Erythroblast (primary cell): ENCODE measurements at regions not wholly inside any gene's neighbourhood (a gene's known extent, or its start where the extent isn't known, plus 50 kb on each side); places are given as distances from the start of the nearest gene placed in this dataset.
"Not testable (repeated sequence)": the region's sequence is repeated elsewhere in the genome, so short reads cannot be mapped to it uniquely, and the experiment has no call there.

ENCODE experiments used
- DNase-seq, 2 experiments: peaks; one replicate each; lab custom pipeline; 2025; lab: John Stamatoyannopoulos, UW
- GATA1 ChIP-seq: IDR thresholded peaks from 2 replicates; pipeline ENCODE4 v1.6.1; 2011; ENCODE audit warnings: low read depth, mild to moderate bottlenecking, control low read depth, low read length, moderate library complexity
- POLR2A ChIP-seq: IDR thresholded peaks from 2 replicates; pipeline ENCODE4 v1.6.1; 2011; ENCODE audit warnings: mild to moderate bottlenecking, low read length

DNA sequence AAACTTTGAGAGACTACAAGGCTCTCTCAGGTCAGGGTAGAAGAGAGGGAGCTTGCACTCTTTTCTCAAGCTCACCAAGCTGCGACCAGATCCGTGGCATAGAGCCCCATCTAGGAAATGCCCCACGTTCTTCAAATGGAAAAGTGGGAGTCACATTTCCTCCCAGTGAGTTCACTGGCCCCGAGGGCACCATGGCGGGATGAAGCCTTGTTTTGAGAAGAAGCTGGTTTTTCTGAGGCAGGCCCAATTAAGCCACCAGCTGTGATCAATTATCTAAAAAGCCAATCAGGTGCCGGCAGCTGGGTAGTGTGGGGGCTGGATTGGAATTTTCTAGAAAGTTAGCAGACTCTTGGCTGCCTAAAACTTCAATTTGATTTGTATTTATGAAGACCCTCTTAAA lies 101.4 kb downstream of the ZNF365 start:
- no peak for DNase-seq
- TF ChIP-seq POLR2A: no peak
- TF ChIP-seq GATA1: no peak

DNA sequence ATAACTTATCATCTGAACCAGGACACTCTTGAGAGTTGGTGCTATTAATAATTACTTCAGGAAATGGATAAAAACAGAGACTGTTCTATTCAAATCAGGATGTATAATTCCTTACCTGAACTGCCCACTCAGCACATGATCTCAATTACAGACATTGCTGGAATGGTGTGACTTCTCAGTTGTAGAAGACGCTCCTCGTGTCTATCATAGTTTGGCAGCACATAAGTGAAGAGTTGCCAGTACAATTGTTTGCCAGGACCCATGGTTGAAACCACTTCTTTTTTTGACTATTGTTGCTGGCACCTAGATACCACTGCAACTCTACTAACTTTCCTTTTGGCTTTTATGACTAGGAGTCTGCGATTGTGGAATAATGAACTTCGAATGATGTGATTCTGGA lies 105.4 kb downstream of the ZNF365 start:
- no peak for DNase-seq
- TF ChIP-seq GATA1 (no peak), POLR2A (no peak)

- TF ChIP-seq GATA1 (no peak), POLR2A (no peak)
- DNase-seq: no peak
Measured at GRCh38 chr10:62480196-62480595, 106.0 kb downstream of the ZNF365 start.

GRCh38 chr10:62482581-62482980 lies 108.4 kb downstream of the ZNF365 start:
- TF ChIP-seq POLR2A: no peak
- no peak for DNase-seq

- no peak for DNase-seq
Measured at GRCh38 chr10:62491597-62491996, 117.4 kb downstream of the ZNF365 start.

DNA sequence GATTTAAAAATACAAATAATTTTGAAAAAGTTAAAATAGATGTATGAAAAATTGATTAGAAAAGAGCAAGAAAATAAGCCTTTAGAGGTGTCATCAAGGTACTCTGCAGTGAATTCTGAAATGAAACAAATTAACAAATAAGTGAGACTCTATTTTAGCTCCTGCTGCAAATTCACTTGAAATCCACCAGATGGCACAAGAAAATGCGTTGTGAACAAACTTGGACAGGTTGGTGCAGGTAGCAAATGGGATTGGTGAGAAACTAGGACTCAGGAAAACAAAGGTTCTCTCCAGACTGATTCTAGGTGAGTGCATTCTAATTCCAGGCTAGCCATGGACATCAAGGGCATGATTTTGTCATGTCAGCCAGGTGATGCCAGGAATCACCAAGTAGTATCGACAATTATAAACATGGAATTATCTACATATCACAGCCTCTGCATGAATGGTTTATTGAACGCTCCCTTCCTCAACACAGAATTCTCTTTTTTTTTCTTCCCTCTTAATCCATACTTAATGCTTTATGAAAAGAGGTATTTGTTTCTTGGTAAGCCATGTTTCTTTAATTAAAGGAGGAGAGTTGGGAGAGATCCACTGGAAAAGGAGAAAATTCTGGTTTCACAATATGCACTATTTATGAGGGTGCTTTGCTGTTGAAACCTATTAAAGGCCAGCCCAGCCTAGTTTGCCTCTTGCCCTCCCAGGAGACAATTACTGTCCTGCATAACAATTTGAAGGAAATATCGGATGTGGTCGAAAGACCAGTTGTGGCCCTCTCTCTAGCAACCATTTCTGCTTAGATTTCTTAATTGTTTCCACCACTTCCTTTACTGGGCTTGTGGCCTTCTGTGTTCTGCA lies 118.1 kb downstream of the ZNF365 start:
- DNase-seq: peak in 1 of 2 experiments; percentile 13
- TF ChIP-seq POLR2A: no peak
- no peak for TF ChIP-seq GATA1

More at GRCh38 chr10:62491597-62491996, 117.4 kb downstream of the ZNF365 start:
- TF ChIP-seq POLR2A: no peak
- TF ChIP-seq GATA1: no peak

DNA sequence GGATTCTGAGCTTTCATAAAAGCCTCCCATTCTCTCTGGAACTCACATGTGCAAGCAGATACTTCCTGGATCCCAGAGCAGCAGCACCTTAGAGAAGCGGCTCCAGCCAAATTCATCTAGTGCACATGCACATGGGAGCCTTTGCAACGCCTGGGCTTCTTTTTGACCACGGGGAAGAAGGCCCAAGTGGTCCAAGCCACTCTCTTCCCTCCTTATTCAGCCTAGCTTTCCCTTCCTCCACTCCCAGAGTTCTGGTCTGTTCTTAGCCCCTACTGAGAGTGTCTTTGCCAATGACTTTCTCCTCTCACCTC lies 118.7 kb downstream of the ZNF365 start:
- no peak for DNase-seq
- TF ChIP-seq GATA1 (no peak), POLR2A (no peak)

GRCh38 chr10:62496925-62497324 lies 122.8 kb downstream of the ZNF365 start:
- no peak for TF ChIP-seq GATA1
- TF ChIP-seq POLR2A: no peak
- no peak for DNase-seq

- DNase-seq: no peak
- TF ChIP-seq GATA1 (no peak), POLR2A (no peak)
Measured at GRCh38 chr10:62498271-62498670, 124.1 kb downstream of the ZNF365 start.

- not testable (repeated sequence) for DNase-seq
Measured at GRCh38 chr10:62500116-62500515, 125.9 kb downstream of the ZNF365 start.

DNA sequence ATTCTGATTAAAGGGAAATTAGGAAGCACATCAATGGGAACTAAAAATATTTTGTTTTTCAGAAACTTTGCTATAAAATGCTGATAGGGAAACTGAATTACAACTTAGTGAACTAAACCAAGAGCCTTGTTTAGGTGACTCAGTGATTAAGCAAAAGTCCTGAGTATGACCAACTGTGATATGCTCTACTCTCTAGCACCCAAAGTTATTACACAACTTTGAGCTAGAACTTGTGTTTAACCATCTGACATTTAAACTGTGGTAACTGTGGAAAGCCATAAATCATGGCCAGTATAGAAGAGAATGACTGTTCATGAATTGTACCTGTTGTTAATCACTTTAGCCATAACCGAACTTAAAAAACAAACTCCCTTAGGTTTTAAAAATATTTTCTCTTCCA lies 127.4 kb downstream of the ZNF365 start:
- no peak for DNase-seq
- TF ChIP-seq GATA1 (no peak), POLR2A (no peak)

GRCh38 chr10:62502995-62503613 lies 128.9 kb downstream of the ZNF365 start:
- TF ChIP-seq POLR2A (no peak), GATA1 (no peak)
- DNase-seq: no peak

- no peak for TF ChIP-seq GATA1
- TF ChIP-seq POLR2A: no peak
- DNase-seq: no peak
Measured at GRCh38 chr10:62503872-62504271, 129.7 kb downstream of the ZNF365 start.

- no peak for TF ChIP-seq GATA1
- no peak for TF ChIP-seq POLR2A
- DNase-seq: no peak
Measured at GRCh38 chr10:62506371-62506770, 132.2 kb downstream of the ZNF365 start.

GRCh38 chr10:62511238-62511637 lies 137.1 kb downstream of the ZNF365 start:
- no peak for TF ChIP-seq GATA1
- no peak for TF ChIP-seq POLR2A
- no peak for DNase-seq
